GM12878 (cell line): ENCODE measurements at regions not wholly inside any gene's neighbourhood (a gene's known extent, or its start where the extent isn't known, plus 50 kb on each side); places are given as distances from the start of the nearest gene placed in this dataset.

Experiments used
- ATAC-seq: fragments of 200-7000 bp; cut with Tn5 transposase; 3 replicates; pipeline ENCODE4 v1.9.1; 2020; ENCODE audit warnings: mild to moderate bottlenecking, moderate library complexity
- BruUV-seq: library from RNA; stranded (reverse); fragments of 400-500 nt; replicated peaks from 2 replicates; lab custom pipeline; 2021; lab: Mats Ljungman, UMichigan
- CTCF ChIA-PET: fragments of 300-600 bp; sonication (Branson Sonifier 250); formaldehyde crosslinking; extraction: SDS; loops from one replicate; lab custom pipeline; 2021; ENCODE audit warnings: inconsistent platforms; lab: Yijun Ruan, JAX
- POLR2A ChIA-PET: fragments of 350-600 bp; formaldehyde crosslinking; extraction: SDS; loops from one replicate; lab custom pipeline; 2021; ENCODE audit warnings: inconsistent platforms; lab: Charles Lee
- RAD21 ChIA-PET: fragments of 300-600 bp; sonication (Branson Sonifier 250); formaldehyde crosslinking; loops from one replicate; lab custom pipeline; 2023; ENCODE audit warnings: antibody characterized with exemption; ENCODE audit not compliant: unreplicated experiment; lab: Charles Lee
- SMC1A ChIA-PET: fragments of 300-600 bp; sonication (Branson Sonifier 250); formaldehyde crosslinking; loops from one replicate; lab custom pipeline; 2023; ENCODE audit not compliant: unreplicated experiment, uncharacterized antibody; lab: Charles Lee
- DNase-seq: peaks from one replicate; pipeline ENCODE4 v3.0.0-alpha.2; 2011; ENCODE audit warnings: low read depth, low spot score
- FAIRE-seq: peaks from 3 replicates; lab custom pipeline; 2011; peaks lifted over from hg19 to GRCh38; lab: Jason Lieb, UNC
- H2AFZ ChIP-seq: 2 replicates; pipeline ENCODE4 v1.6.0; 2011; ENCODE audit warnings: low read depth, low read length, control low read depth; ENCODE audit not compliant: control insufficient read depth
- H3K27ac ChIP-seq: 2 replicates; pipeline ENCODE4 v1.5.1; 2011; ENCODE audit warnings: control low read depth; ENCODE audit not compliant: control insufficient read depth, insufficient read depth
- H3K27me3 ChIP-seq, 2 experiments: replicated peaks in 1 of 2; 2 replicates each; pipeline versions ENCODE4 v1.6.0 to v1.6.1; 2011; ENCODE audit warnings: low read length in 1 of 2; ENCODE audit not compliant: control insufficient read depth in 2 of 2, insufficient read depth in 2 of 2
- H3K36me3 ChIP-seq, 2 experiments: 2 replicates each; pipeline ENCODE4 v1.5.1; 2011; ENCODE audit warnings: low read length in 1 of 2; ENCODE audit not compliant: control insufficient read depth in 2 of 2, insufficient read depth in 2 of 2
- H3K4me1 ChIP-seq: 2 replicates; pipeline ENCODE4 v1.6.1; 2011; ENCODE audit warnings: mild to moderate bottlenecking, low read length, moderate library complexity, mixed read lengths; ENCODE audit not compliant: control insufficient read depth, insufficient read depth
- H3K4me2 ChIP-seq: 2 replicates; pipeline ENCODE4 v1.6.0; 2011; ENCODE audit warnings: control low read depth; ENCODE audit not compliant: control insufficient read depth, insufficient read depth
- H3K4me3 ChIP-seq: fragments of 200-600 bp; sonication (generic); 2 replicates; pipeline ENCODE4 v1.5.1; 2016
- H3K79me2 ChIP-seq: 2 replicates; pipeline ENCODE4 v1.6.0; 2011; ENCODE audit warnings: low read length; ENCODE audit not compliant: control insufficient read depth, insufficient read depth
- H3K9ac ChIP-seq: 2 replicates; pipeline ENCODE4 v1.8.0; 2011; ENCODE audit warnings: low read length, control low read depth, mixed read lengths; ENCODE audit not compliant: control insufficient read depth, insufficient read depth
- H3K9me3 ChIP-seq: replicated peaks from 3 replicates; pipeline ENCODE4 v1.5.1; 2011; ENCODE audit warnings: mild to moderate bottlenecking, low read length; ENCODE audit not compliant: control insufficient read depth, insufficient read depth
- H4K20me1 ChIP-seq: 2 replicates; pipeline ENCODE4 v1.6.0; 2011; ENCODE audit not compliant: control insufficient read depth, insufficient read depth
- BCL11A ChIP-seq: IDR thresholded peaks from 2 replicates; pipeline ENCODE4 v1.6.1; 2011; ENCODE audit warnings: low read depth, low read length
- E4F1 ChIP-seq: fragments of 450-650 bp; IDR thresholded peaks from 2 replicates; pipeline ENCODE4 v1.6.1; 2018; ENCODE audit warnings: borderline replicate concordance, mild to moderate bottlenecking; ENCODE audit not compliant: partially characterized antibody
- FOXK2 ChIP-seq: fragments of 450-650 bp; IDR thresholded peaks from 2 replicates; pipeline ENCODE4 v1.6.1; 2017; ENCODE audit warnings: mild to moderate bottlenecking, moderate library complexity
- KDM1A ChIP-seq: fragments of 200-600 bp; sonication (generic); IDR thresholded peaks from 2 replicates; pipeline ENCODE4 v1.6.1; 2016; ENCODE audit warnings: borderline replicate concordance
- WGBS: methylation state at CpG from one replicate; pipeline ENCODE4 v1.1.6; 2016; ENCODE audit warnings: low lambda C conversion rate; ENCODE audit not compliant: insufficient replicate concordance, insufficient coverage; ENCODE audit errors: missing lambda C conversion rate; 5-methylcytosine and 5-hydroxymethylcytosine counted together
- in situ Hi-C: fragments of 300-500 bp; cut with MboI; formaldehyde crosslinking; loops from 9 replicates; pipeline ENCODE4 v1.14.3; 2018; ENCODE audit warnings: mixed read lengths
- intact Hi-C: fragments of 100-400 bp; cut with micrococcal nuclease; formaldehyde crosslinking; loops from one replicate; pipeline ENCODE4 v1.14.2; 2022; ENCODE audit not compliant: unreplicated experiment
- TF ChIP-seq, protein P1 (sequence below): fragments of 450-650 bp; IDR thresholded peaks from 2 replicates; pipeline ENCODE4 v1.6.1; 2014; ENCODE audit warnings: mild to moderate bottlenecking

DNA sequence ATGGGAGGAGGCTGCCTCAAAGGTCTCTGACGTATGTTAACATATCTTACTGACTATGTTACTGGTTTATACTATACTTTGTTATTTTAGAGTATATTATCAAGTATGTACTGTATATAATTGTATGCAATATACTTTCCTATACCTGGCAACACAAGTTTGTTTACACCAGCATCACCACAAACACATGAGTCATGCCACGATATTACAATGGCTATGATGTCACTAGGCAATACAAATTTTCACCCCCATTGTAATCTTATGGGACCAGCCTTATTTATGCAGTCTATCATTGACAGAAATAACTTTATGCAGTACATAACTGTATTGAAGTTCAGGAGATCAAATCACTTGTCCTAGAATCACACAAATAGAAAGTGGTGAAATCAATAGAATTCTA, 329.9 kb upstream of the SLC7A11 start (continued):
- TF ChIP-seq, protein P1, sequence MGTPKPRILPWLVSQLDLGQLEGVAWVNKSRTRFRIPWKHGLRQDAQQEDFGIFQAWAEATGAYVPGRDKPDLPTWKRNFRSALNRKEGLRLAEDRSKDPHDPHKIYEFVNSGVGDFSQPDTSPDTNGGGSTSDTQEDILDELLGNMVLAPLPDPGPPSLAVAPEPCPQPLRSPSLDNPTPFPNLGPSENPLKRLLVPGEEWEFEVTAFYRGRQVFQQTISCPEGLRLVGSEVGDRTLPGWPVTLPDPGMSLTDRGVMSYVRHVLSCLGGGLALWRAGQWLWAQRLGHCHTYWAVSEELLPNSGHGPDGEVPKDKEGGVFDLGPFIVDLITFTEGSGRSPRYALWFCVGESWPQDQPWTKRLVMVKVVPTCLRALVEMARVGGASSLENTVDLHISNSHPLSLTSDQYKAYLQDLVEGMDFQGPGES, result no peak

DNA sequence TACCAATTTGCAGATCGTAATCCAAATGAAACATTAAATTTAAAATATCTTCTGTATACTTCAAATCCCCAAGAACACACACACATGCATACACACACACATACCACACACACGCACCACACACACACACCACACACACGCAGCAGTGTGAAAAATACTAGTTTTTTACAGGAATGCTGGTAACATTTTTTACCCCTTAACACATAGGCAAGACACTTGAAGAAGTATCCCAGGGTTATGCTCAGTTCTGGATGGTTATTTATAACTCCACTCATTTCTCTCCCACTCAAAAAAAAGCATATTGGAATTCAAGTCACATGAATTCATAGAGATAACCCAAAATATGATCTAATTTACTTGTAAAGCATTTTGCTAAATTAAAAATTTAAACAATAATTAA, 325.5 kb upstream of the SLC7A11 start:
- Histone ChIP-seq H3K9me3 (no peaks in the 10 kb centered on the region), H2AFZ (no peak overlapping the region), H3K36me3 (no peaks in the 10 kb centered on the region), H3K4me3 (no peak overlapping the region), H3K4me2 (no peak overlapping the region), H3K79me2 (no peaks in the 10 kb centered on the region), H4K20me1 (no peaks in the 10 kb centered on the region), H3K27me3 (no peaks in the 10 kb centered on the region), H3K27ac (no peak overlapping the region), H3K4me1 (no peaks in the 10 kb centered on the region), H3K9ac (no peak overlapping the region)
- intact Hi-C loops, result no loop called here
- SMC1A ChIA-PET, result interaction anchor here (1.0 to 1.7 kb wide), 2 partner anchors 9 to 106 kb away, joined by 3 to 6 read pairs; no protein-coding TSS in a partner anchor
- RAD21 ChIA-PET, result no interaction called here
- no peak for FAIRE-seq
- ATAC-seq, result no peak
- 35% methylated on average over 3 of the region's 3 CpGs for WGBS
- POLR2A ChIA-PET, result no interaction called here
- CTCF ChIA-PET, result interaction anchor here (2.0 kb wide), 1 partner anchor 113 kb away, joined by 6 read pairs; no protein-coding TSS in a partner anchor
- DNase-seq, result no peak
- no TSS peak for BruUV-seq
- TF ChIP-seq KDM1A, result no peak
- no peak for TF ChIP-seq BCL11A
- TF ChIP-seq E4F1, result no peak
- TF ChIP-seq FOXK2, result no peak
- in situ Hi-C loops, result no loop called here
